Loucy (cell line): ENCODE measurements at regions not wholly inside any gene's neighbourhood (a gene's known extent, or its start where the extent isn't known, plus 50 kb on each side); places are given as distances from the start of the nearest gene placed in this dataset.

Experiments used
- H2AFZ ChIP-seq: fragments of 200-600 bp; sonication (generic); 2 replicates; pipeline ENCODE4 v1.6.0; 2016; ENCODE audit warnings: antibody characterized with exemption, mild to moderate bottlenecking, low read length, moderate library complexity
- H3F3A ChIP-seq: fragments of 200-600 bp; 2 replicates; pipeline ENCODE4 v1.6.0; 2016; ENCODE audit warnings: antibody characterized with exemption, low read depth, mild to moderate bottlenecking
- H3K27me3 ChIP-seq: fragments of 200-600 bp; sonication (generic); 2 replicates; pipeline ENCODE4 v1.6.1; 2014; ENCODE audit warnings: low read length, mild to moderate bottlenecking; ENCODE audit not compliant: insufficient read depth, poor library complexity, severe bottlenecking
- H3K36me3 ChIP-seq: fragments of 200-600 bp; sonication (generic); 2 replicates; pipeline ENCODE4 v1.6.1; 2016; ENCODE audit warnings: low read length; ENCODE audit not compliant: insufficient read depth
- H3K4me1 ChIP-seq: fragments of 200-600 bp; sonication (generic); 2 replicates; pipeline ENCODE4 v1.5.1; 2014; ENCODE audit warnings: low read length, mild to moderate bottlenecking; ENCODE audit not compliant: insufficient read depth, poor library complexity, severe bottlenecking
- H3K4me2 ChIP-seq: fragments of 200-600 bp; sonication (generic); 2 replicates; pipeline ENCODE4 v1.6.0; 2014; ENCODE audit warnings: antibody characterized with exemption, low read length, low read depth, mild to moderate bottlenecking; ENCODE audit not compliant: poor library complexity, severe bottlenecking
- H3K4me3 ChIP-seq: fragments of 200-600 bp; sonication (generic); 2 replicates; pipeline ENCODE4 v1.5.1; 2014; ENCODE audit warnings: low read length, mild to moderate bottlenecking, mixed read lengths; ENCODE audit not compliant: poor library complexity, severe bottlenecking
- H3K79me2 ChIP-seq: fragments of 200-600 bp; sonication (generic); 2 replicates; pipeline ENCODE4 v1.6.1; 2014; ENCODE audit warnings: low read length; ENCODE audit not compliant: insufficient read depth
- H3K9ac ChIP-seq: fragments of 200-600 bp; sonication (generic); 2 replicates; pipeline ENCODE4 v1.6.0; 2014; ENCODE audit warnings: mild to moderate bottlenecking, low read depth, low read length, moderate library complexity; ENCODE audit not compliant: poor library complexity, severe bottlenecking
- H3K9me2 ChIP-seq: fragments of 200-600 bp; sonication (generic); replicated peaks from 2 replicates; pipeline ENCODE4 v1.6.1; 2016; ENCODE audit warnings: low read depth, low read length, mixed read lengths
- H3K9me3 ChIP-seq: fragments of 200-600 bp; sonication (generic); 2 replicates; pipeline ENCODE4 v1.6.1; 2014; ENCODE audit warnings: mild to moderate bottlenecking, antibody characterized with exemption, low read length, low read depth; ENCODE audit not compliant: insufficient read depth
- H4K20me1 ChIP-seq: fragments of 200-600 bp; sonication (generic); 2 replicates; pipeline ENCODE4 v1.6.0; 2014; ENCODE audit warnings: antibody characterized with exemption, low read length, mild to moderate bottlenecking; ENCODE audit not compliant: insufficient read depth, poor library complexity, severe bottlenecking
- CTCF ChIP-seq: fragments of 200-600 bp; sonication (generic); conservative IDR thresholded peaks from 2 replicates; pipeline ENCODE4 v1.5.1; 2014; ENCODE audit warnings: mild to moderate bottlenecking, antibody characterized with exemption, low read length
- EZH2phosphoT487 ChIP-seq: fragments of 200-600 bp; IDR thresholded peaks from 2 replicates; pipeline ENCODE4 v1.6.1; 2018; ENCODE audit warnings: antibody characterized with exemption, mild to moderate bottlenecking, moderate library complexity, borderline replicate concordance

- Histone ChIP-seq H3K79me2 (no peaks in the 10 kb centered on the region), H3K4me1 (no peaks in the 10 kb centered on the region), H3F3A (no peaks in the 10 kb centered on the region), H4K20me1 (no peaks in the 10 kb centered on the region), H2AFZ (no peak overlapping the region), H3K9me3 (no peaks in the 10 kb centered on the region), H3K4me2 (no peak overlapping the region), H3K9ac (no peak overlapping the region), H3K9me2 (no peaks in the 10 kb centered on the region), H3K27me3 (no peaks in the 10 kb centered on the region), H3K36me3 (no peaks in the 10 kb centered on the region), H3K4me3 (no peak overlapping the region)
- TF ChIP-seq CTCF: no peak
- no peak for TF ChIP-seq EZH2phosphoT487
Measured at GRCh38 chr18:41524674-41525470, 430.2 kb upstream of the PIK3C3 start.

GRCh38 chr18:41517142-41517541 lies 437.9 kb upstream of the PIK3C3 start:
- Histone ChIP-seq H3K9me3 (no peaks in the 10 kb centered on the region), H3K36me3 (no peaks in the 10 kb centered on the region), H3K9ac (no peak overlapping the region), H4K20me1 (no peaks in the 10 kb centered on the region), H3K4me1 (no peaks in the 10 kb centered on the region), H3K9me2 (no peaks in the 10 kb centered on the region), H3F3A (no peaks in the 10 kb centered on the region), H3K4me3 (no peak overlapping the region), H3K4me2 (no peak overlapping the region), H2AFZ (no peak overlapping the region), H3K27me3 (no peaks in the 10 kb centered on the region), H3K79me2 (no peaks in the 10 kb centered on the region)
- no peak for TF ChIP-seq CTCF
- TF ChIP-seq EZH2phosphoT487: no peak

- H3K9me3 ChIP-seq: no peaks in the 10 kb centered on the region
- no peaks in the 10 kb centered on the region for H3K9me2 ChIP-seq
- no peak overlapping the region for H3K4me3 ChIP-seq
- no peak overlapping the region for H2AFZ ChIP-seq
- TF ChIP-seq EZH2phosphoT487 (no peak), CTCF (no peak)
- no peaks in the 10 kb centered on the region for H3K4me1 ChIP-seq
- H3K27me3 ChIP-seq: no peaks in the 10 kb centered on the region
- no peaks in the 10 kb centered on the region for H4K20me1 ChIP-seq
- no peaks in the 10 kb centered on the region for H3F3A ChIP-seq
- no peak overlapping the region for H3K9ac ChIP-seq
- no peaks in the 10 kb centered on the region for H3K36me3 ChIP-seq
- H3K4me2 ChIP-seq: no peak overlapping the region
- no peaks in the 10 kb centered on the region for H3K79me2 ChIP-seq
Measured at GRCh38 chr18:41513438-41513837, 441.6 kb upstream of the PIK3C3 start.
